Endothelial cell (in vitro differentiated cells): ENCODE measurements at regions not wholly inside any gene's neighbourhood (a gene's known extent, or its start where the extent isn't known, plus 50 kb on each side); places are given as distances from the start of the nearest gene placed in this dataset.

ENCODE experiments used
- DNase-seq: peaks from one replicate; pipeline ENCODE4 v3.0.0; 2021; ENCODE audit warnings: low spot score
- H3K27ac Mint-ChIP-seq: one replicate; pipeline ENCODE4 v1.8.0; 2021; ENCODE audit warnings: mixed read lengths, inconsistent platforms; ENCODE audit not compliant: unreplicated experiment
- H3K27me3 Mint-ChIP-seq: one replicate; pipeline ENCODE4 v1.8.0; 2021; ENCODE audit warnings: mild to moderate bottlenecking, moderate library complexity, mixed read lengths, inconsistent platforms; ENCODE audit not compliant: unreplicated experiment
- H3K36me3 Mint-ChIP-seq: one replicate; pipeline ENCODE4 v1.8.0; 2021; ENCODE audit warnings: mild to moderate bottlenecking, low read depth, mixed read lengths, inconsistent platforms; ENCODE audit not compliant: unreplicated experiment
- H3K4me1 Mint-ChIP-seq: one replicate; pipeline ENCODE4 v1.8.0; 2021; ENCODE audit warnings: mild to moderate bottlenecking, mixed read lengths, inconsistent platforms; ENCODE audit not compliant: unreplicated experiment
- H3K4me3 Mint-ChIP-seq: one replicate; pipeline ENCODE4 v1.8.0; 2021; ENCODE audit warnings: mild to moderate bottlenecking, mixed read lengths, inconsistent platforms; ENCODE audit not compliant: unreplicated experiment
- H3K9me3 Mint-ChIP-seq: one replicate; pipeline ENCODE4 v1.8.0; 2021; ENCODE audit warnings: mixed read lengths, inconsistent platforms; ENCODE audit not compliant: unreplicated experiment
- TF ChIP-seq, protein P1 (sequence below): fragments of 200-600 bp; sonication (generic); IDR thresholded peaks from one replicate; pipeline ENCODE4 v1.5.0; 2021; ENCODE audit warnings: antibody characterized with exemption; ENCODE audit not compliant: unreplicated experiment

DNA sequence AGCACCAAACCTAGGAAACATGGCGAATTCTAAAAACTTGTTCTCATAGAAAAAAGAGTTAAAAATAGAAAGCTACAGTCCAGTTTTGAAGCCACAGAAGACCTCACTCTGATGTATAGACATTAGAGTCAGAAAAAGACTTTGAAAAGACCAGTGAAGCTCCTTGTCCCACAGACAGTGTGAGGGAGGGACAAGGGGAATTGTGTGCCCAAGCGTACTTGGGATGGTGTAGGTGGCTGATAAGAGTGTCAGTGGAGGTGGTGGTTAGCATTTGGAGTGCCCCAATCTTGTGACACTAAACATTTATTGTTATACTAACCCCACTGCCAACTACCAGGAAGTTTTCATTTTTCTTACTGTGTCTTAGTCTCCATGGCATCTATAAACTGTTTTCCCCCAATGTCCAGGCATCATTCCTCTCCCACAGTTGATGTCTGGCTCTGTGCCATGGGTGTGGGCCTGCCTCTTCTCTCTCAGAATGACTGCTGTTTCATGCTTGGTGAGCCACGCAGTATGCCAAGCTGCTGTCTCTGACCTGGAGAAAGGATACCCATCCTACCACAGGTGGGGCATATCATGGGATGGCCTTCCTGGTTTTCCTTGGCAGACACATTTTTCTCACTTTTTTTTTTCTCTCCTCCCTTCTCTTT is 161.4 kb downstream of the RPIA start:
- no peak for DNase-seq
- H3K9me3 Mint-ChIP-seq: no peaks in the 10 kb centered on the region
- no peak overlapping the region for H3K27ac Mint-ChIP-seq
- H3K27me3 Mint-ChIP-seq: peaks cover 4% of the 10 kb centered on the region
- H3K4me1 Mint-ChIP-seq: peaks cover 13% of the 10 kb centered on the region
- no peak overlapping the region for H3K4me3 Mint-ChIP-seq
- no peaks in the 10 kb centered on the region for H3K36me3 Mint-ChIP-seq
- TF ChIP-seq, protein P1, sequence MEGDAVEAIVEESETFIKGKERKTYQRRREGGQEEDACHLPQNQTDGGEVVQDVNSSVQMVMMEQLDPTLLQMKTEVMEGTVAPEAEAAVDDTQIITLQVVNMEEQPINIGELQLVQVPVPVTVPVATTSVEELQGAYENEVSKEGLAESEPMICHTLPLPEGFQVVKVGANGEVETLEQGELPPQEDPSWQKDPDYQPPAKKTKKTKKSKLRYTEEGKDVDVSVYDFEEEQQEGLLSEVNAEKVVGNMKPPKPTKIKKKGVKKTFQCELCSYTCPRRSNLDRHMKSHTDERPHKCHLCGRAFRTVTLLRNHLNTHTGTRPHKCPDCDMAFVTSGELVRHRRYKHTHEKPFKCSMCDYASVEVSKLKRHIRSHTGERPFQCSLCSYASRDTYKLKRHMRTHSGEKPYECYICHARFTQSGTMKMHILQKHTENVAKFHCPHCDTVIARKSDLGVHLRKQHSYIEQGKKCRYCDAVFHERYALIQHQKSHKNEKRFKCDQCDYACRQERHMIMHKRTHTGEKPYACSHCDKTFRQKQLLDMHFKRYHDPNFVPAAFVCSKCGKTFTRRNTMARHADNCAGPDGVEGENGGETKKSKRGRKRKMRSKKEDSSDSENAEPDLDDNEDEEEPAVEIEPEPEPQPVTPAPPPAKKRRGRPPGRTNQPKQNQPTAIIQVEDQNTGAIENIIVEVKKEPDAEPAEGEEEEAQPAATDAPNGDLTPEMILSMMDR: no peak

DNA sequence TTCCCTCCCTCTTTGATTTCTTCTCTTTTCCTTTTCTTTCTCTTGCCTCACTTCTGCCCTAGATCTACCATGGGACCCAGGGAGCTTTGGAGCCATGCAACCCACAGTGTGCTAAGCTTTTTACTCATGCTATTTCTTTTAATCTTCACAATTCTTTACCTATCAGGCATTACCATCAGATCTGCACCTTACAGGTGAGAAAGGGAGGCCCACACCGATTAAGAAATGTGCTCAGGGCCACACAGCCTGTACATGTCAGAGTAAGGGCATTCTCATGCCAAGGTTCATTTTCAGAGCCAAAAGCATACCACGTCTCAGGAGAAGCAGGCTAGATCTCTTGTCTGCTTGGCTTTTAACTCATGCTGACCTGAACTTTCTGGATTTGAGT is 161.9 kb downstream of the RPIA start:
- Mint-ChIP-seq H3K4me1 (peaks cover 17% of the 10 kb centered on the region), H3K4me3 (no peak overlapping the region), H3K27me3 (peaks cover 1% of the 10 kb centered on the region), H3K27ac (no peak overlapping the region), H3K9me3 (no peaks in the 10 kb centered on the region), H3K36me3 (no peaks in the 10 kb centered on the region)
- TF ChIP-seq, protein P1: no peak
- DNase-seq: no peak

DNA sequence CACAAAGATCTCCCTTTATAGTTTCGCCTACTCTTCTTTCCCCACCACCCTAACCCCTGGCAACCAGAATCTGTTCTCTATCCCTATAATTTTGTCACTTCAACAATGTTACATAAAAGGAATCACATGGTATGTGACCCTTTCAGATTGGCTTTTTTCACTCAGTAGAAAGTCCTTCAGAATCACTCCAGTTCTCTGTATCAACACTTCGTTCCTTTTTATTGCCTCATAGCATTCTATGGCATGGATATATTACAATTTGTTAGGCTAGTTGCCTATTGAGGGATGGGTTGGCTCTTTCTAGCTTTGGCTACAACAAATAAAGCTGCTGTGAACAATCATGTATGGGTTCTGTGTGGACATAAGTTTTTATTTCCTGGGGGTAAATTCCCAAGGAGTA is 163.1 kb downstream of the RPIA start:
- no peak for DNase-seq
- Mint-ChIP-seq H3K9me3 (no peaks in the 10 kb centered on the region), H3K36me3 (no peaks in the 10 kb centered on the region), H3K27ac (no peak overlapping the region), H3K27me3 (no peaks in the 10 kb centered on the region), H3K4me1 (peaks cover 17% of the 10 kb centered on the region), H3K4me3 (no peak overlapping the region)
- TF ChIP-seq, protein P1: no peak

DNA sequence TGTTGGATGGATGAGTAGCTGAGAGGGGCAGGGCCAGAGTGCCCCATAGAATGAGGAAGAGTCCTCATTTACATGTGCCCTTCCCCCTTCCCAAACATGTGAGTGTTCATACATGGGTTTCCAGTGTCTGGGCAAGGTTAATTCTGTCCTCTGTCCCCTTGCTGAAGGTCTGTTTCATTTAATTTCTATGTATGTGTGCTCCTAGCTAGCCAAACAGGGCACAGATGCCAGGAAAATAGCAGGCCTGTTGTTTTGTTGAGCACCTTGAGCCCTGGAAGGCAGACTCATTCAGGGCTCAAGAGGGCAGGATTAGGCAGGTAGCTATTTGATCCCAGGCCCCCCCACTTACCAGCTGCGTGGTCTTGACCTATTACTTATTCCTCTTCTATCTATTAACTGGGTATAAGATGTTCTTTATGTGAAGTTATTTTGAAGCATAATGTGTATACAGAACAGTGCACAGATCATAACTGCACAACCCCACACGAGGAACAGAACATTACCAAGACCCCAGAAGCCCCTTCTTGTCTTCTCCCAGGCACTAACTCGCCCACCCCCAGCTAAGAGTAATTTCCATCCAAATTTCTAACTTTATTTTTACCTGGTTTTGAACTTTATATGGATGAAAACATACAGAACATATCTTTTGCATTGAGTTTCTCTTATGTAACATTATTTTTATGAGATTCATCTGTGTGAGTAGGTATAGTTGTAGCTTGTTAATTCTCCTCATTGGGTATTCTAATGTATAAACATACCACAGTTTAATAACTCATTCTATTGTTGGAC is 164.3 kb downstream of the RPIA start:
- TF ChIP-seq, protein P1: no peak
- Mint-ChIP-seq H3K4me3 (no peak overlapping the region), H3K9me3 (no peaks in the 10 kb centered on the region)

DNA sequence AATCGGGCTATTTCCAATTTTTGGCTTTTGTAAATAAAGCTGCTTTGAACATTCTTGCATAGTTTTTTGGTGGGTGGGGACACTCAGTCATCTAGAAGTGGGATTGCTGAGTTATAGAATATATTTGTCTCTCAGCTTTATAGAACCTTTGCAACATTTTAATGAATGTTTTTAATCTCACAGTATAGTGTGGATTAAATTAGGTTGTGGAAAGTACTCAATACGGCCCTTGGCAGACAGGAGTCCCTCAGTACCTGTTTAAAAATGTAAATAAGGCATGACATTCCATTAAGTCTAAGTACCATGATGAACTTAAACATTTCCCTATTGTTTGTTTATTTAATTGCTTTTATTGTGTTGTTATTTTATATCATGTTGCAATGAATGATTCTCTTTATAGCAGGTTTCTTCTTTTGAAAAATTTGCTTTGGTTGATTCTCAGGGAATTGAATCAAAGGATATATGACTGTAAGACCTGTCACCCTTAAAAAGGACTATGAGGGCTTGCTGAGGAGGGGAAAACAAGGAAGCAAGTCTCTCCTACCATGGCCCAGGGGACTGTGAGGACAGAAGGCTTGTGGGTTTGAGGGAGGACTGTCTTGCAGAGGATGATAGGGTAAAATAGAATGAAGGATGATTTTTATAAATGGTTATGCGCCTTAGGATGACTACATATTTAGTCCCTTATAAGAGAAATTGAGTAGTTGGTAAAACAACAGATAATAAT is 165.1 kb downstream of the RPIA start:
- Mint-ChIP-seq H3K9me3 (no peaks in the 10 kb centered on the region), H3K27ac (peak overlapping the region; percentile 39), H3K4me3 (no peak overlapping the region)

More for the DNA sequence above, 164.3 kb downstream of the RPIA start:
- H3K27me3 Mint-ChIP-seq: no peaks in the 10 kb centered on the region
- DNase-seq: no peak
- no peaks in the 10 kb centered on the region for H3K36me3 Mint-ChIP-seq
- H3K27ac Mint-ChIP-seq: no peak overlapping the region
- H3K4me1 Mint-ChIP-seq: peaks cover 17% of the 10 kb centered on the region

More for the DNA sequence above, 165.1 kb downstream of the RPIA start:
- no peak for DNase-seq
- Mint-ChIP-seq H3K36me3 (no peaks in the 10 kb centered on the region), H3K4me1 (peaks cover 17% of the 10 kb centered on the region), H3K27me3 (no peaks in the 10 kb centered on the region)
- TF ChIP-seq, protein P1: no peak
